WI38 (cell line): ENCODE measurements at regions not wholly inside any gene's neighbourhood (a gene's known extent, or its start where the extent isn't known, plus 50 kb on each side); places are given as distances from the start of the nearest gene placed in this dataset.

Experiments used
- H3K4me3 ChIP-seq: 2 replicates; pipeline ENCODE4 v1.5.1; 2011; ENCODE audit warnings: low read depth, mild to moderate bottlenecking, control low read depth, low read length
- TF ChIP-seq, protein P1 (sequence below): IDR thresholded peaks from 2 replicates; pipeline ENCODE4 v1.5.1; 2012; ENCODE audit warnings: low read depth, mild to moderate bottlenecking, control low read depth, low read length

GRCh38 chr21:27408826-27409225 lies 441.9 kb upstream of the ADAMTS5 start:
- no peak overlapping the region for H3K4me3 ChIP-seq
- TF ChIP-seq, protein P1, sequence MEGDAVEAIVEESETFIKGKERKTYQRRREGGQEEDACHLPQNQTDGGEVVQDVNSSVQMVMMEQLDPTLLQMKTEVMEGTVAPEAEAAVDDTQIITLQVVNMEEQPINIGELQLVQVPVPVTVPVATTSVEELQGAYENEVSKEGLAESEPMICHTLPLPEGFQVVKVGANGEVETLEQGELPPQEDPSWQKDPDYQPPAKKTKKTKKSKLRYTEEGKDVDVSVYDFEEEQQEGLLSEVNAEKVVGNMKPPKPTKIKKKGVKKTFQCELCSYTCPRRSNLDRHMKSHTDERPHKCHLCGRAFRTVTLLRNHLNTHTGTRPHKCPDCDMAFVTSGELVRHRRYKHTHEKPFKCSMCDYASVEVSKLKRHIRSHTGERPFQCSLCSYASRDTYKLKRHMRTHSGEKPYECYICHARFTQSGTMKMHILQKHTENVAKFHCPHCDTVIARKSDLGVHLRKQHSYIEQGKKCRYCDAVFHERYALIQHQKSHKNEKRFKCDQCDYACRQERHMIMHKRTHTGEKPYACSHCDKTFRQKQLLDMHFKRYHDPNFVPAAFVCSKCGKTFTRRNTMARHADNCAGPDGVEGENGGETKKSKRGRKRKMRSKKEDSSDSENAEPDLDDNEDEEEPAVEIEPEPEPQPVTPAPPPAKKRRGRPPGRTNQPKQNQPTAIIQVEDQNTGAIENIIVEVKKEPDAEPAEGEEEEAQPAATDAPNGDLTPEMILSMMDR: no peak

GRCh38 chr21:27407271-27407670 lies 440.4 kb upstream of the ADAMTS5 start:
- H3K4me3 ChIP-seq: no peak overlapping the region
- TF ChIP-seq, protein P1: no peak

- TF ChIP-seq, protein P1: no peak
- H3K4me3 ChIP-seq: no peak overlapping the region
These were observed 439.6 kb upstream of the ADAMTS5 start for GRCh38 chr21:27406300-27407009.

- TF ChIP-seq, protein P1: no peak
- H3K4me3 ChIP-seq: no peak overlapping the region
These were observed 436.1 kb upstream of the ADAMTS5 start for GRCh38 chr21:27403011-27403410.

DNA sequence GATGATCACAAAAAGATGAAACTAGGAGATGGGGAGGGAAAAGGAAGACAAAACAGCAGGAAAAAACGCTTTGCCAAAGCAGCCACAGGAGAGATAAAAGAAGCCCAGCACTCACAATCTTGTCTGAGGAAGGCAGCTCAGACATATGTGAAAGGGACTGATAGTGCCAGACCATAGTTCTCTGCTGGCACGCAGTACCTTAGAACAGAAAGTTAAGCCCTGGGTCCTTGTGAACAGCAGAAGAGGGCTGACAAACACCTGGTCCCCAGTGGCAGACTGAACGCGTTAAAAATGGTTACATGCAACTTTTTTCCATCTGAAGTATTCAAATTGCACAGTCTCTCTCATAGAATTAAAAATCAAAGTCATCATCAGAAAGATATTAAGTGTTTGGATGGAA lies 433.2 kb upstream of the ADAMTS5 start:
- no peak overlapping the region for H3K4me3 ChIP-seq
- TF ChIP-seq, protein P1: no peak

DNA sequence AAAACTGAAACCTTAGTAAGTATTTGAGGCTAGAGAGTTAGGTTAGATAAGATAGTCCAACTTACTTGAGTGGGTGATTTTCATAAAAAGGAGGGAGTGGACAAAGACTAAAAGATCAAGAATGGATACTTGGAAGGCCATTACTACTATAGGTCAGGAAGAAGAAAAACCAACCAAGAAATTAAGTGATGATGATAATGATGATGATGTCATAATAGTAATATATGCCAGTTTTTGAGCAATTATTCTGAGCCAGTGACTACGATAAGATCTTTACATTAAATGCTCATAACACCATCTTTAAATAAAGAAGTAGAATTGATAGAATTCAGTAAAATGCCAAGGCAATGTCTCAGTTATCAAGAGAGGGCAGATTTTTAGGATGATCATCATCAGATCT lies 430.7 kb upstream of the ADAMTS5 start:
- H3K4me3 ChIP-seq: no peak overlapping the region
- TF ChIP-seq, protein P1: no peak

- H3K4me3 ChIP-seq: no peak overlapping the region
- TF ChIP-seq, protein P1: no peak
These were observed 426.8 kb upstream of the ADAMTS5 start for GRCh38 chr21:27393726-27394125.
